CD1c-positive myeloid dendritic cell (primary cell): ENCODE measurements at regions not wholly inside any gene's neighbourhood (a gene's known extent, or its start where the extent isn't known, plus 50 kb on each side); places are given as distances from the start of the nearest gene placed in this dataset.
"Not testable (repeated sequence)": the region's sequence is repeated elsewhere in the genome, so short reads cannot be mapped to it uniquely, and the experiment has no call there.

Experiments used
- DNase-seq: peaks from one replicate; pipeline ENCODE4 v3.0.0-alpha.2; 2016; ENCODE audit errors: extremely low spot score

DNA sequence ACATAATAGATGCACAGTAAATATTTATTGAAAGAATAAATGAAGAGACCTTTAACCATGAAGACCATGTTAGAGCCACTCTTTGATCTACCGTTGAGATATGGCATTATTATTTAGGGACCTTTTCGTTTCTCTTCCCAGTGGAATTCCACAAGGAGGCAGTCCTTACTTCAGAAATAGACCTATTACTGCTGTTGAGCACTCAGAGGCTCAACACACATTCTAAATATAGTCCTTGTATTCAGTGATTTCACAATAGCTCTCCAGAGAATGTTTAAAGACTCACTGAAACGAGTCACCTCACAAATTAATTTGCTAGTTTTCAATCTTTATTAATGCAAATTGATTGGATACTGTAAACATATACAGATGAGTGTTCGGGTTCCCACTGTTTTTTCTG is 603.8 kb downstream of the CDH8 start:
- no peak for DNase-seq

DNA sequence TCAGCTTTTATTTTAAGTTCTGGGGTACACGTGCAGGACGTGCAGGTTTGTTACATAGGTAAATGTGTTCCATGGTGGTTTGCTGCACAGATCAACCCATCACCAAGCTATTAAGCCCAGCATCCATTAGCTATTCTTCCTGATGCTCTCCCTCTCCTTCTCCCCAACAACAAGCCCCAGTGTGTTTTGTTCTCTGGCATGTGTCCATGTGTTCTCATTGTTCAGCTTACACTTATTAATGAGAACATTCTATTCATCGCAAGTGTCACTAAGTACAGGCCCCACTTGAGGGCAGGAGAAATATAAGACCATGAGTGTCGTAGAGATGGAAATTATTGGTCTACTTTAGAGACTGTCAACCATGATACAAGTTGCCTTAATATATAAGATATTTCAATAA is 615.1 kb downstream of the CDH8 start:
- no peak for DNase-seq

DNA sequence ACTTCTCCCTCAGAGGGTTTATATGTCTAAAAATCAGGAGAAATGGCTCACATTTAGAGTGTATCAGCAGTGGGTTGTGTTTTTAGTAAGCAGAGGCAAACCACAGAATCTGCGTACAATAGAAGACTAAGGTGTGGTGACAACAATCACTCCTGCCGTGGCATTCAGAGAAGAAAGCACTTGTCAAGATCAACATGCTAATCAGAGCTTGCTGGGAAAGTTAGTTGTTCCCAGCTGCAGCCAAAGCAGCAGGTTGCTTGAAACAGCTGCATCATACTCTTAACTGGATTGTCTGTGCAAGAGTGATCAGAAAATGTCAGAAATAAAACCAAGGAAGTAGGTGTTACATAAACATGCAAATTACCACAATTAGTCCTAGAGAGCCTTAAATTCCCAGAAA is 616.4 kb downstream of the CDH8 start:
- DNase-seq = no peak

DNA sequence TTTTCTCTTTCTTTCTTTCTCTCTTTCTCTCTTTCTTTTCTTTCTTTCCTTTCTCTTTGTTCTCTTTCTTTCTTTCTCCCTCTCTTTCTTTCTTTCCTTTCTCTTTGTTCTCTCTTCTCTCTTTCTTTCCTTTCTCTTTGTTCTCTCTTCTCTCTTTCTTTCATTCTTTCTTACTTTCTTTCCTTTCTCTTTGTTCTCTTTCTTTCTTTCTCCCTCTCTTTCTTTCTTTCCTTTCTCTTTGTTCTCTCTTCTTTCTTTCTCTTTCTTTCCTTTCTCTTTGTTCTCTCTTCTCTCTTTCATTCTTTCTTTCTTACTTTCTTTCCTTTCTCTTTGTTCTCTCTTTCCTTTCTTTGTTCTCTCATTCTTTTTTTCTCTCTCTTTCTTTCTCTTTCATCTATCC is 617.4 kb downstream of the CDH8 start:
- DNase-seq = not testable (repeated sequence)

DNA sequence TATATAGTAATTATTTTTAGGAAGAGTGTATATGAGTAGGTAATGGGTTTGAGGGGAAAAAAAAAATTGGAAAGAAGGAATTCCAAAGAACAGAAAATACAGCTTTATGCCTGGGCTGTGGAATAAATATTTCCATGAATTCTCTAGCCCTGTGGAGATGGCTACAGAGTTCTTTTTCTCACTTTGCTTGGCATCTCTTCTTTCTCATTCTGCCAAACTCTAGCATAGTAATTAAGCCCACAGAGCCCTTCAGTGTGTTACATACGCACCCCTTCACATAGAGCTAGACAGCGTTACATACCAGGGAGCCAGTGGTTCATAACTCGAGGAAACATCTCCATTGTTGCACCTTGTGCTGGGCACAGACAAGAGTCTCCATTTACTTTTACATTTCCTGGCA is 621.1 kb downstream of the CDH8 start:
- no peak for DNase-seq

DNA sequence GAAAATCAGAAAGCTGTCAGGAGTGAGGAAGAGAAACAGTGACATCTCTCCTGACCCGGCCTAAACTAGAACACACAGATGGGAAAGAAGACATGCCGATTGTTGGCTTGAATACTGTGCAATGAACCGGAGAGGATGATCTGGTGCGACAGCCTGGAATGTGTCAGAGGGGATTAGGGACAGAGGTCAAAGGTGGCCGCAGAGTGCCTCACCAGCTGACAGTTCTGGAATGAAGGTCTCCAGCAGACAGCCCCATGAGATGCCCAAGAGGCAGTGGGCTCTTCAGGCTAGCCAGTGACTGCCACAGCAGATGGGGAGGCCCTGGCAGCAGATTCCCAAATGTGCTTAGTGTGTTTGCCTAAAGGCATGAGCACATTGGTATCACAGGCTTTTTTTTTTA is 623.2 kb downstream of the CDH8 start:
- no peak for DNase-seq

DNA sequence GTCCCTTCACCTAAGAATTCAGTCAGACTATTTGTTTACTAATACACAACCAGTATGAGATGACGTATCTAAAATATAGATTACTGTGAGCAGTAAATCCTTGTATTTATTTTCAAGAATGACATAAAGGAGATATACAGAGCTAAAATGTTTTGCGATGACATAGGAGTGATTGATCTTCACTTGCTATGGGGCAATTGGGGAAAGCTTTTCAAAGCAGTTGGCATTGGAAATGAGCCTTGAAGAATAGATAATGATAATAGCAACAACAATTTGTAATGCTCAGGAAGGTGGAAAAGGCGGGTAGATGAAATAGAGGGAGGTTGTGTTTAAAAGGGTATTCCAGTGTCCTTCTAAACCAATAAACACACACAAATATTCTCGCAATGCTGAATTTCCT is 623.7 kb downstream of the CDH8 start:
- no peak for DNase-seq

DNA sequence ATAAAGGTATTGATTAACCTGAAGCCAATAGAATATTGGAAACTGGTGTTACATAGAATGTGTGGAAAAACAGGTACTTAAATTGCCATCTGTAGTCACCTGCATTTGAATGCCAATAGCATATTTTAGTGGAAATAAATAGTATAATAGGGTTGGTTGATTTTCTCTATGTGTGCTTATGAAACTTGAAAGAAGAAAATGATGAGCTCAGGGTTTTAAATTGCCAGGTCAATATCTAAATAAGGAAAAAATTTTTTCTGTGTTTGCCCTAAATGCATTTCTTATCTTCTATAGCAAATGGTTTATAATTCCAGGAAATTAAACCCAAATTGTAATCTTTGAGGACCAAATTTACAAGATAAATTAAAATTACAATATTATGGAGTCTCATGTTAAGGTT is 626.6 kb downstream of the CDH8 start:
- DNase-seq = no peak

DNA sequence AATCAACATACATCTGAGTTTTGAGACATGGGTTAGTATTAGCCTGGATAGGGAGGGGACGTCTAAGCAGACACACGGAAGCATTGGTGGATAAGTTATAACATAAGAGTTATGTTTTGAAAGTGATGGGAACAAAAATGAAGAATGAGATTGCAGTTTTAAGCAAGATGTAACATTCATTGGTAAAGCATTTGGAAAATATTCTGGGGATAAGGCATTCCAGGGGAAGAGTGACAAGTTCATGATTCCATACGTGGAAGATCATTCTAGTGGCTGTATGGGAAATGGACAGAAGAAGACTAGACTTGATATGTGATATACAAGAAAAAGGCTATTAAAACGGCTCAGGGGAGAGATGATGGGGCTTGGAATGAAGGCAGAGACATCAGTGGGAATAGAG is 632.9 kb downstream of the CDH8 start:
- no peak for DNase-seq

DNA sequence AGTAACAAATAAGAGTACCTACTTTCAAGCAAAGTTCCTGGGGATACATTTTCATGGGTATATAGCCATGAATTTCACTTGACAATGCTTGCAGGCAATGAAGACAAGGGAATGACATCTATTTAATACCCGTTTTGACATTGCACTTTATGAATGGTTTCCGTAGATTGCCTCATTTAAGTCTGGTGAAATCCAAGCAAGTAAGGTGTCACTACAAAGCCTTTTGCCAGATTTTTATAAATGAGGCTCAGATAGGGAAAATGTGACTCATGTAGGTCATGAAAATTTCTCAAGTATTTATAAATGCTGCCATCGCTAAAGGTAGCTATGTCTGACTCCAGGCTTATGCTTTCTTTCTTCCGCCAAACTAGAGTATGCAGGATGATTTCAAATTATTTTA is 644.3 kb downstream of the CDH8 start:
- no peak for DNase-seq

DNA sequence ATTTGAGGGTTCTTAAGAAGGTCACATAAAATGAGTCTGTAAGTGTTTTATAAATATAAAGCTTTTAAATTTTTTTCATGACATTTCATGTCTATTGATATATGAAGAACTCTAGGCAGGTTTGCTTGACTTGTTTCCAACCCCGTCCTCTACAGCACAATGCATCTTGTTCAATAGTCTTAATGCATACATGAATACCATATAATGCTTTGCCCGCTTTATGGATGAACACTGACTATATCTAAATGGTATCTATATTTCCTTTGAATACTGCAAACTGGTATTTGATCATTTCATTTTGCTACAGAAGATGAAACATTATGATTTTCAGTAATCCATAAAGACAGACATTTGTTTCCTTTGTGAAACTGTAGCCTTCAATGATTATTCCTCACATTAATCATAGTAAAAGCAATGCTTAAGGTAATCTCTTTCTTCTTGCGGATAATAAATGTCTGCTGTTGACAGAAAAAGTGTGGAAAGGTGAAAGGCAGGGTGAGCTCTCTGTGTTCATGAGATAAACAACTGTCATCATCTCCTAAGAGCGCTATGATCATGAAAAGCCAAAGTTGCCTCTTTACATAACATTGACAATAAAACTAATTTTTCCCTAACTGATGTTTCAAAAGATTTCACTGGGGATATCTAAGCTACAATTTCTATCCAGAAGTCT is 645.1 kb downstream of the CDH8 start:
- DNase-seq = no peak

DNA sequence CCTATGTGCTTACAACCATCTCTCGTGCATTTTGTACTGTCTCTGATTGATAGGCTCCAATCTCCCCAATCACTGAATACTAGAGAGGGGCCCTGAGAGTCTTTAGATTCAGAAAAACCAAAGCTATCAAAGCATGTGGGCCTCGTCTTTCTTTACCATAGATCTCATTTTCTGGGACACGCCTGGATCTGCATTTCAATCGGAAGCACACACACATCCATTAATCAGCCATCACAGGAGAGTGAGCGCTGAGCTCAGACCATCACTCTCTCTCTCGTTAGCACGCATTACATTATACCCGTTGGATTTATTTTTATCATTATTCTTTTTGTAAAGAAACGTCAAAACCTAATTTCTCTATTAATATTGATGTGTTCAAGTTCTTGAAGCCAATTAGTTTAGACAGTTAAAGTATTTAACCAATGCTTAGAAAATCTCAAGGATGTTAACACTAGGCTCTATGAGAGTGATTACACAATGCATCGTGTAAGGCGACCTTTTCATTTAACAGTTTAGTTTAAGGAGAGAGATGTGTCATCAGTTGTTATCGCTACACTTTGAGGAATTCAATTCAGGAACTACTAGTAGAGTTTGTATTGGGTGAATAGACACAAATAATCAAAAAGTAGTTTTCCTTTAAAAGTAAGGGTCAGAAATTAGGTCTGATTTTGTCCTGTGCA is 650.7 kb downstream of the CDH8 start:
- no peak for DNase-seq

DNA sequence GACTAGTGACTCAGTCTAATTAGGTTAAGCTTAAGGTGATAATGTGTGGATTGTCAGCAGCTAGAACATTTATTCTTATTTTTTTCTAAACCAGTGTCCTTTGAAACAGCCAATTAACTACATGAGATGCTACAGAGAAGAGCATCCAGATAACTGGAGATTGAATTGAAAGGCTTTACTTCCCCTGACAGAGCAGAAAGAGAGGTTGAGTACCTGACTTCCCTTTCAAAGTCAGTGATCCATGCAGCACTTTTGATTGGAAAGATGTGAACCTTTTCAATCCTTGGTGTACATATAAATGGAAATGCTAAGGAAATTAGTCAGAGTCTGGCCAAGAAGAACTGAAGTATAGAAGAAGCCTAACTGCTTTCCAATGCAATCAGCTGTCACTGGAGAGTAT is 653.8 kb downstream of the CDH8 start:
- DNase-seq = no peak

DNA sequence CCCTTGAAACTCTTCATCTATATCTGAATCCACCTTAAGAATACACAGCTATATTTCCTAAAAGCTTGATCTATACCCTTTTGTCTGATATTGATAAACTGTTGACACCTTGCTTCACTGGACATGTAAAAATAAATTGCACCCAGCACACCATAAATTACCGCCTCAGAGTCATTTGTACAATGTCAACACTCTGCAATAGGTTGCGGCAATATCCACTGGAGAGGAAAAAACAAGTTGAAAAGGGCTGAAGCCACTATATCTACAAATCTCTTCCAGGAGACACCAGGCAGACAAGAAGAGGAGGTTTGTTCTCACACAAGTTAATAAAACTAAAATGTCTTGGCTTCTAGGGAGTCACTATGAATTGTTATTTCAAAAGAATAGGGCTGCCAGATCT is 656.9 kb downstream of the CDH8 start:
- DNase-seq = no peak

DNA sequence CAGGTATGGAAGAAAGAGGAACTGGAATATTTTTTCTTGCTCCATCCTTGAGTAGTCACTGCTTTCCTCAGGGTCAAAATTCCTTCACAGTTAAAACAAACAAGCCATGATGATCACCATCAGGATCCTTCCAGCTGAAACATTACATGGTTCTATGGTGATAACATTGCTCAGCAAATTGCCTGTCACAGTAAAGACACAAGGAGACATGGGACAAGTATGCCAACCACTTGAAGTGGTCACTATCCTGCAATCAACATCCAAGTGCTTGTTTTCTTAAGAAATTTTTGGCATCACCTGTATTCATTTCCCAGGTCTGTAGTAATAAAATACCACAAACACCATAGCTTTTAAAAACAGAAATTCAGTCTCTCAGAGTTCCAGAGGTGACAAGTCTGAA is 662.2 kb downstream of the CDH8 start:
- no peak for DNase-seq

DNA sequence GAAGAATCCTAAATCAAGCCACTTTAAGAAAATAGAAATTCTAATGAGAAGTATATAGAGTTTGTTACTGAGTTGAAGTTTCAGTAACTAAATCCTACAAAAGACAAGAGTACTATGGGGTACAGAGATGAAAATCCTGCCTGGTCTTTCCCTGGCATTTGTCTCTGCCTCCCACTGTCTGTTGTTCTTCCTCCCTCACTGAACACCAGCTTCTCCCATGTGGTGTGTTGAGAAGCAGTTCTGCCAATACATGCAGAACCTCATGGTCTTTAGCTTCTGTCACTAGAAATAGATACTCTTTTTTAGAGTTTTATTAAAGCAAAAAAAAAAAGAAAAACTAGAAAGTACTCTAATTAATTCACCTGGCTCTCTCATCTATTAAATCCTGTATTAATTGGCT is 664.4 kb downstream of the CDH8 start:
- no peak for DNase-seq

DNA sequence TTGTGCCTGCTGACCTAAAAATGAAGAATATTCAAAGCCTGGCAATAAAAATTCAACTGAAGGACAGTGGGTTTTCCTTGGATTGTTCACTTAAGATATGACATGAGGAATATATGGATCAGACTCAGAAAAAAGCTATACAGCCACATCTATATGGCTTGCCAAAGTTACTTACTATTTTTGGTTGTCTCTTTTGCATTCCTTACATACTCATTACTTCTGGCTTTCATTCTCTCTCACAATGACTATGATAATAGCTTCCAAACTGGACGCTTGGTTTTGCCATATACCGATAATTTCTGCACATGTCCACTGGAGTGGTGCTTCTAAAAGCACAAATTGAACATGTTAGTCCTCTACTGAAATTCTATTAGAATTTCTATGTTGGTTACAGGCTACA is 664.9 kb downstream of the CDH8 start:
- no peak for DNase-seq

DNA sequence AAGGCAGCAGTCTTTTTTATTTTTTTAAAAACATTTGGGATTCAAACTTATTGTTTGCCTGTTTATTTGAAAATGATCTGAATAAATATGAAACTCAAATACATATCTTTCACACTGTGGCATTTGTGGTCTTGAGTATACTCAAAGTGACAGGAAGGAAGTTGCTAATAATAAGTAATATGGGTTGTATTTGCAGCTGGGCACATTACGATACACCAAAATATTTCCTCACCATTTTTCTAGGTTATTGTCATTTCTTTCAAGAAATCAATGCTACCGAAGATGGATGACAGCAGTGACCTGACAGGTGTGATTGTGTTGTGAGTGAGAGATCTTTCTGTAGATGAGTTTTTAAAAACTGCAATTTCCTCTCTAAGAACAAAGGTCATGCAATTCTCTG is 665.7 kb downstream of the CDH8 start:
- no peak for DNase-seq

DNA sequence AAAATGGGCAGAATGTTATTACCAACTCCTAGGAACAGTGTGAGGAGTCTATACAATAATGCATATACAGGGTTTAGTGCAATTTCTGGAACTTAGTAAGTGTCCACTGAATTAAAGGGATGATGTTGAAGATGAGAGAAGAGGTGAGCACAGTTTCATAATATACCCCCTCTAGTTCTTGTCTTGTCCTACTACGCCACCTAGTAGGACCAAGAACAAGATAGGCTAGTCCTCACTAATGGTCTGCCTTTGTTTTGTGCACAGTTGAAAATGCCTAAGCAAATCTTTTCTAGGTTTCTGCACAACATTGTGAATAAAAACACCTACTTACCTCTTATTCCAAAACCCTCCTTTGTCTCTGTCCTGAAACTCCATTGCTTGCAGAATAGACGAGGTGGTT is 670.2 kb downstream of the CDH8 start:
- no peak for DNase-seq

DNA sequence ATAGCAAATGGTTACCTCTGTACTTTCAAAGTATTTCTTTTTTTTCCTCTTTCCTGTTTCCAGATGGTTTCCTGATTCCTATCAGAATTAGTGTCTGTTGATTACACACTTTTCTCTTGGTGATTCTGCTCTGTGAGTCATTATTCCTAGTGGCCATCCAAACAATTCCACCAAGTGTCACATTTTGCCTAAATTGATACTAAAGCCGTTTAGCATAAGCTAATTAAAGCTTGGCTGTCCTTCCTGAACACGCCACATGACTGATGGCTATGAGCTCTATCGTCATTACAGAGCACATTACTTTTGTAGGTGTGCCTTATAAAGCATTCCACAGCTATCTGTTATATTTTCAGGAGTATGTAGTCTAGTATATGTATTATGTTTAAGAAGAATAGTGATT is 671.2 kb downstream of the CDH8 start:
- DNase-seq = no peak

DNA sequence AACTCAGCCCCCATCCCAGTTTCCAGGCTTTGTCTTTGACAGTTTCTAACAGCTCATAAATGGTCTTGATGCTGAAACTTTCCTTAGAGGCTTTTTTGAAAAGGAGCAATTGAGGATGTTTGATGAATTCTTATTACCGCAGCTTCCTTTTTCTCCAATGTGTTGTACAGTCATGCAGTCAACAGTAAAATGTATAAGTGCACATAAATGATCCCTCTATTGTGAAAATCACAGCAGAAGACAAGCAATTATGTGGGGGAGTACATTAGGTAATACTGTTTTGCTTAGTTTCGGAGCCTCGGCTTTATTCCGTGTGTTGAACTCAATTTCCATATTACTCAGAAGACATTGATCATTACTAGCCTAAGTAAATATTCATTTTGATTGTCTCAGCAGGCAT is 673.7 kb downstream of the CDH8 start:
- DNase-seq = no peak

DNA sequence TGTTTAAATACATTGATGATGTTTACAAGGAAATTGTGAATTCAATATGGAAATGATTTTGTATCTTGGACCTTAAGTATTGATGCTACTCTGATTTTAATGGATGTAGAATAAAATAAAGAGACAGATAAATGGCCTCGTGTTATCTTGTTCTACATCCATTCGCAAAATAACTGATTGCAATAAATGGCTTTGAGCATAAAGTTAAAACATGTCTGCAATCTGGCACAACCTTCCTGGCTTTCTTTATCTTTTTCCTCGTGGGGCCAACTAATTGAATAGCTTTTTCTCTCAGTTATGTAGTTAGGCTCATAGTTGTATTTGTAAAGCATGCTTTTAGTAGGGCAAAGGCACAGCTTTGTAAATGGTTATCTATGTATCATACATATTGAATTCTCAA is 691.4 kb downstream of the CDH8 start:
- no peak for DNase-seq

DNA sequence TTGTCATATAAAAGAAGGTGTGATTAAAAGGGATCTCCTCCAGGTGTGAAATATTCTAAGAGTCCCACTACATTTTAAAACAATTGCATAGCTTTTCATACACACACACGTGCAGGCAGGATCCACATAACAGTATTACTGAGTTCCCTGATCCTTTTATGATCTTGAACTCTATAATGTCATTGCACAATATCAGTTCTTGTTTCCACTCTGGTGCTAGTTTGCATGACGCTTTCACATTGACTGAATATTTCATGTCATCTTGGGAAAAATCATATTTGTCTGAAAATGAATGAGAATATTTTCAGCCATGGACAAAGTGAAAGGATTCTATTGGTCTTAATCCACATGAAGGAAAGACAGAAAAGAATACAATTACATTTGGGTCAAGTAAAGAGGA is 703.8 kb downstream of the CDH8 start:
- DNase-seq = no peak

DNA sequence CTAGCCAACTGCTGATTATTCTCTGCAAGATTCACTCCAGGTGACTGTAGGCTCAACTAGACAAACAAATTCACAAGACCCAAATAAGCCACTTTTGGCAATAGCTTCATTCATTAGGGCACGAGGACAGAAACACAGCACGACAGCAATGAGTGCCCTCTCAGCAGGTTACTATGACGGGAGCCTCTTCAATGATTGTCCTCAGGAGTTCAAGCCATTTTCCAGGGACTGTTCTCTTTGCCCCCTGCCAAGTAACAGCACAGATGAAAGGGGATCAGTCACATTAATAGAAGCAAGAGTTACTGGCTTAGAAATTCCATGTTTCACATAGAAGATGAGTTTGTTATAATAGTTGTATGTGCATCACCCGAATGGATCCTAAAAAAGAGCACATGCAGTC is 712.2 kb downstream of the CDH8 start:
- DNase-seq = no peak
